ENCODE measurements at regions not wholly inside any gene's neighbourhood (a gene's known extent, or its start where the extent isn't known, plus 50 kb on each side); places are given as distances from the start of the nearest gene placed in this dataset.
"Not testable (repeated sequence)": the region's sequence is repeated elsewhere in the genome, so short reads cannot be mapped to it uniquely, and the experiment has no call there.

DNA sequence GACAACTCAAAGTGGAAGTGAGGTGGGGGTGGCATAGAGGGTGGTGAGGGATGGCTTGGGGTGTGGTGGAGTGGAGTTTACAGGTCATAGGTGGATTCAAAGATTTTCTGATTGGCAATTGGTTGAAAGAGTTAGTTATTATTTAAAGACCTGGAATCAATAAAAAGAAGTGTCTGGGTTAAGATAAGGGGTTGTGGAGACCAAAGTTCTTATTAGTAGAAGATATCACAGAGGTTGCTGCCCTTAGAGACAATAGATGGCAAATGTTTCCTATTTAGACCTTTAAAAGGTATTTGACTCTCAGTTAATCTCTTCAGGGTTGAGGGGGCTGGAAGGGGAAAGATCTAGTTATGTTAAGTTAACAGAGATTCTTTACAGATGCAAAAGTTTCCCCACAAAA is 412.3 kb upstream of the TBL1XR1 start:
- no peak for DNase-seq

DNA sequence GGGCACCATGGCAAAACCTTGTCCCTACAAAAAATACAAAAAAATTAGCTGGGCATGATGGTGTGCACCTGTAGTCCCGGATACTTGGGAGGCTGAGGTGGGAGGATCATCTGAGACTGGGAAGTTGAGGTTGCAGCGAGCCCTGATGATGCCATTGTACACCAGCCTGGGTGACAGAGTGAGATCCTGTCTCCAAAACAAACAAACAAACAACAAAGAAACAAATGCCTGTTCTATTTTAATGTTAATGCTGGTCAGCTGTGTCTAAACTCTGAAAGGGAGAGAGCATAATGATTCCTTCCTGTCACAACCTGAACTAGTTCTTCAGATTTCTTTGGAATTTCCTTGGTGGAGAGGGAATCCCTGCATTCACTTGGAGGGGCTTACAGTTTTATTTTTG is 413.0 kb upstream of the TBL1XR1 start:
- DNase-seq = no peak

DNA sequence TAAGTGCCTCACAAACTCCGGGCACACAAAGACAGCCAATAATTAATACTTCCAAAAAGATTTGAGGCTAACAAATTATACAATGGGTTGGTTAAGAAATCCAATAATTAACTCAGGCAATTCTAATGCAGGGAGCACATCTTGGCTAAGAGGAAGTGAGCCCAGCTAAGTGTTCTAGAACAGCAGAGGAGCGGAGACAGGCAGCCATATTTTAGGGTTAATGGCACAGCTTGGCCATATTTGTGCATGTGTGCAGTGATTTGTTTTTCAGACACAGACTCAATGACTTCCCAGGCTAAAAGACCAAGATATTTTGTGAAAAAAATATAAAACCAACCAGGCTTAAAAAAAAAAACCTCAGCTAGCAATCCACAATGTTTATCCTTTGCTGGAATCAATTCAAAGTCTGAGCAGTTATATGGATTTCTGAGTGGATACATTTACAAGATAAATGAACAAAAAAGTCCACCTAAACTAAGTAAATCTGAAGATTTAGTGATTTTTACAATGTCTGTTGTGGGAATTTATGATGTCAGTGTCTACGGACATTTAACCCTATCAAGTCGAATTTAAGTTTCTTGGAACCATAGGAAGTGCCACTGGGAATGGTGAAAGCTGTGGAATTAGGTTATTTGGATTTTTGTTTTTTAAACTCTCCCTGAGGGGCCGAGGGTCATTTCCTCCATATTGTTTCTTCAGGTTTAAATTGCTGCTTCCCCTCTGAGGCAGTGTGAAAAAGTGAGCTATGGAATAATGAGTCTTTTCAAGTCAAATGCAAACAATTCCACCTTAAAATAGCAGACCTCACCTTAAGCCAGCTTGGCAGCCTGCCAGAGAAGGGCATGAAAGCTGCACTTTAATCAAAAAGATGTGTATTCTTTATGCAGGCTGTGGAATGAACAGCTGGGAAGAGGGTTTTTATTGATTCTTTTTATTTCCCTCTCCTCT is 413.7 kb upstream of the TBL1XR1 start:
- DNase-seq = peak; percentile 18

DNA sequence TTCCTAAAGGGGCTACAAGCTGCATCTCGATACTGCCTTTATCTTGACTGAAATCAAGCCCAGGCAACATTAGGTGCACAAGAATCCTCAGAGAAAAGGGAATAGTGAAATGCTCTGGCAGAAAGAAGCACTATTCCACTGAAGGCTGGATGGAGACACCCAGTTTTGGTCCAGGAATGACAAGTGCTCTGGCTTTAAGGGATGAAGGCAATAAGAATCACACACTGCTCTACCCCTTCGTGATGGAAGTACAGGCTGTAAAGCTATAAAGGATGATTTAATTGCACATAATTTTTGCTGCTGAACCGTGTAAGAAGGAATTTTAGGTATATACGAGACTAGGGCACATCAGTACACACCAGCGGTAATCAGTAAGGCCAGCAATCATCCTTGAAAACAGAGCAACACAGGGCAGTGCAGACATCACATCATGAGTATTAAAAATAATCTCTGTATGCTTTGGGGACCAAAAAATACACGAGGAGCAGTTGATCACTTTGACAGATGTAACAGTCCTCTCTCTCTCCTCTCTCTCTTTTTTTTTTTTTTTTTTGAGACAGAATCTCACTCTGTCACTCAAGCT is 414.6 kb upstream of the TBL1XR1 start:
- DNase-seq = no peak

DNA sequence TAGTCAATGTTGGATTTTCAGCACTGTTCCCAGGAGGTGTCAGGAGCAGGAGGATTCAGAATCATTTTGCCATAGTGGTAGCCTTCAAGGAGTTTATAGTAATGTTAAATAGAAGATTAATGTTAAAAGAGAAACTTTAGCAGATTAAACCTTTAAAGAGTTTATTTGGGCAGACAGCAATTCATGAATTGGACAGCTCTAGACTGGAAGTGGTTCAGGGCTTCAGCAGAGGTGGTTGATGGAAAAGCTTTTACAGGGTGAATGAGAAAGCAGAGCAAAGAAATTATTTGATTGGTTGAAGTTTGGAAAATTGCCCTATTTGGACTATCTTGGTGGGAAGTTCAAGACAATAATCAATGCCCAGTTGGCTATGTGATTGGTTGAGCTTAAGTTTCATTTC is 416.6 kb upstream of the TBL1XR1 start:
- no peak for DNase-seq

GRCh38 chr3:177615015-177615414 is 417.7 kb upstream of the TBL1XR1 start:
- DNase-seq = no peak

GRCh38 chr3:177618873-177619733 is 421.8 kb upstream of the TBL1XR1 start:
- no peak for DNase-seq

DNA sequence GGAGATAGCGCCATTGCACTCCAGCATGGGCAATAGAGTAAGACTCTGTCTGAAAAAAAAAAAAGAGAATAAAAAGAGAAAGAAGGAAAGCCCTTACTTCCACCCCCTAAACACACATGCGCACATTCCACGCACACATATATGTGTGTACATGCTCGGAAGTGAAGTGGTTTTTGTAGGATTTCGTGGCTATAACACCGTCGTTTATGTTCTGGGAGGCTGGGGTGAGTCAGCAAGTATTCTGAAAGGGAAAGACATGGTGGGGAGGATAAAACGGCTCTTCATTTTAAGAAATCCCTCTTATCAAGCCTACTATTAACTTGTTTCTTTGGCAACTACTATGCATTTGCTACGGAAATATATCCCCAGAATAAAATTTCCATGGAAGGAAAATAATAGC is 422.8 kb upstream of the TBL1XR1 start:
- DNase-seq = no peak

GRCh38 chr3:177622520-177622919 is 425.2 kb upstream of the TBL1XR1 start:
- no peak for DNase-seq

- no peak for DNase-seq
Observed at GRCh38 chr3:177622982-177623617, 425.8 kb upstream of the TBL1XR1 start.

GRCh38 chr3:177624528-177625495 is 427.5 kb upstream of the TBL1XR1 start:
- DNase-seq = no peak

DNA sequence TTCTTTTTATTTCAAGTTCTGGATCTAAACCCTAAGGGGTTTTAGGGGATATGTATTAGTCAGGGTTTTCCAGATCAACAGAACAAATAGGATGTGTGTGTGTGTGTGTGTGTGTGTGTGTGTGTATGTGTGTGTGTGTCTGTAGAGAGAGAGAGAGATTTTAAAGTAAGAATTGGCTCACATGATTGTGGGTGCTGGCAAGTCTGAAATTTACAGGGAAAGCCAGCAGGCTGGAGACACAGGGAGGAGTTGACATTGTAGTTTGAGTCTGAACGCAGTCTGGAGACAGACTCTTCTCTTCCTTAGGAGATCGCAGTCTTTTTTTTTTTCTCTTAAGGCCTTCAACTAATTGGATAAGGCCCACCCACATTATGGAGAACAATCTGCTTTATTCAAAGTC is 428.8 kb upstream of the TBL1XR1 start:
- no peak for DNase-seq

DNA sequence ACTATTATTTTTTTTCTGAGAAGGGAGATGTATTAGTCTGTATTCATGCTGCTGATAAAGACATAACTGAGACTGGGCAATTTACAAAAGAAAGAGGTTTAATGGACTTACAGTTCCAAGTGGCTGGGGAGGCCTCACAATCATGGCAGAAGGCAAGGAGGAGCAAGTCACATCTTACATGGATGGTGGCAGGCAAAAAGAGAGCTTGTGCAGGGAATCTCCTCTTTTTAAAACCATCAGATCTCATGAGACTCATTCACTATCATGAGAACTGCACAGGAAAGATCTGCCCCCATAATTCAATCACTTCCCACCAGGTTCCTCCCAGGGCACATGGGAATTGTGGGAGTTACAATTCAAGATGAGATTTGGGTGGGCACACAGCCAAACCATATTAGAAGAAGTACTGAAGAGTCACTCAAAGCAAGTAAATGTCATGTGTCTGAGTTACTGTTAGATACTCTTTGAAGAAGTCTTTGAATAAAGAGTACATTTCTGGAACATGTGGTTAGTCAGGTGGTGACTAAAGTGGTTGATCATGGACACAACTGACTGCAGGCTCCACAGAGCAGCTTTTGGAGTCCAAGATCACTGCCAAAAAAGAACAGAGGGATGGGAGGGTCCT is 430.9 kb upstream of the TBL1XR1 start:
- not testable (repeated sequence) for DNase-seq

GRCh38 chr3:177629276-177629675 is 432.0 kb upstream of the TBL1XR1 start:
- DNase-seq = no peak

GRCh38 chr3:177633671-177634207 is 436.5 kb upstream of the TBL1XR1 start:
- no peak for DNase-seq

DNA sequence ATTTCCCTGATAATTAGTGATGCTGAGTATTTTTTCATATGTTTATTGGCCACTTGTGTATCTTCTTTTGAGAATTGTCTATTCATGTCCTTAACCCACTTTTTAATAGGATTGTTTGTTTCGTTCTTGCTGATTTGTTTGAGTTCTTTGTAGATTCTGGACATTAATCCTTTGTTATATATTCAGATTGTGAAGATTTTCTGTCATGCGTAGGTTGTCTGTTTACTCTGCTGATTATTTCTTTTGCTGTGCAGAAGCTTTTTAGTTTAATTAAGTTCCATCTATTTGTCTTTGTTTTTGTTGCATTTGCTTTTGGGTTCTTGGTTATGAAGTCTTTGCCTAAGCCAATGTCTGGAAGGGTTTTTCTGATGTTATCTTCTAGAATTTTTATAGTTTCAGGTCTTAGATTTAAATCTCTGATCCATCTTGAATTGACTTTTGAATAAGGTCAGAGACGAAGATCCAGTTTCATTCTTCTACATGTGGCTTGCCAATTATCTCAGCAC is 438.4 kb upstream of the TBL1XR1 start:
- DNase-seq = not testable (repeated sequence)

GRCh38 chr3:177640319-177640965 is 443.2 kb upstream of the TBL1XR1 start:
- no peak for DNase-seq

DNA sequence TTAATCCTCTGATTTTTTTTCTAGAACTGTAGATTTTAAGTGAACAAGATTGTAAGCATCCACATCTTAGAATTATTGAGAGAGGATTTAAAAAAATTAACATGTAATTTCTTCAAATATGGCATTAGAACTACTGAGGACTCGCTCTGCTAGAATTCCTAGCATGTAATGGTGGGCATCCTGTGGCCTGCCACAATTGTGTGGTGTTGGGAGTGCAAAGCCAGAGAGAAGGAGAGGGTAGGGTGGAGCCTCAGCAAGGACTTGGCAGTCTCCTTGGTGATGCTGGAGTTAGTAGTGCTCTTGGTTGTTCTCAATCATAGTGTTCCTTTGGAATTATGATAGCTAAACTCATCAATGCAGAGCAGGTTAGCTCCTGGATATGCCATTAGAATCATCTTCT is 443.9 kb upstream of the TBL1XR1 start:
- no peak for DNase-seq

- DNase-seq = no peak
Observed at GRCh38 chr3:177642042-177642803, 444.9 kb upstream of the TBL1XR1 start.

DNA sequence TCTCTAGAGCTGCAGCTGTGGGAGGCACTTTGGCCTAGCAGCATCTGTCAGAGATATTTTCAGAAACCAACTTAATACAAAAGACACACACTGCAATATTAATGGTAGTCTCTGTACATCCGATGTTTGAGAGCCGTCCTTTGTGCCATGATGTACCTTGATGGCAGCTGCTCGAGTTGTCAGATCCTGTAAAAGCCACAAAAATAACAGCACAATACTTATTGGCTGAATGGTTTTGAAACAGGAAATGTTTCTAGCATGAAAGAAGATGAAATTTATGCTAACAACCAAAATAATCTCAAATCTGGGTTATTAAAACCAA is 445.5 kb upstream of the TBL1XR1 start:
- DNase-seq = no peak
